Keratinocyte (primary cell): ENCODE measurements at regions not wholly inside any gene's neighbourhood (a gene's known extent, or its start where the extent isn't known, plus 50 kb on each side); places are given as distances from the start of the nearest gene placed in this dataset.
"Not testable (repeated sequence)": the region's sequence is repeated elsewhere in the genome, so short reads cannot be mapped to it uniquely, and the experiment has no call there.

Source experiments
- EZH2 ChIP-seq: IDR thresholded peaks from one replicate; pipeline ENCODE4 v1.6.1; 2012; ENCODE audit warnings: inconsistent platforms, mild to moderate bottlenecking, low read length, moderate library complexity
- TF ChIP-seq, protein P1 (sequence below), 3 experiments: IDR thresholded peaks in 1 of 3; conservative IDR thresholded peaks in 1 of 3; optimal IDR thresholded peaks in 1 of 3; 2 replicates in 2 of 3; 3 replicates in 1 of 3; pipeline versions ENCODE3 to v1.5.1; 2011; ENCODE audit warnings: low read length in 3 of 3, mild to moderate bottlenecking in 3 of 3, moderate library complexity in 2 of 3, control low read depth in 1 of 3, inconsistent platforms in 1 of 3; ENCODE audit not compliant: insufficient read depth in 2 of 3; ENCODE audit errors: extremely low read depth in 1 of 3

DNA sequence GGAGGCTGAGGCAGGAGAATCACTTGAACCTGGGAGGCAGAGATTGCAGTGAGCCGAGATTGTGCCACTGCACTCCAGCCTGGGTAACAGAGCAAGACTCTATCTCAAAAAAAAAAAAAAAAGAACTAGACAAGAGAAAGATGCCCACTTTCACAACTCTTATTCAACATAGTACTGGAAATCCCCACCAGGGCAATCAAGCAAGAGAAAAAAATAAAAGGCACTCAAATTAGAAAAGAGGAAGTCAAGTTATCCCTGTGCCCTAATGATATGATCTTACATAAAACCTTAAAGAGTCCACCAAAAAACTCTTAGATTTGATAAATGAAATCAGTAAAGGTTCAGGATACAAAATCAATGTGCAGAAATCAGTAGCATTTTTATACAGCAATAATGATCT, 528.7 kb upstream of the NR5A2 start:
- TF ChIP-seq, protein P1, sequence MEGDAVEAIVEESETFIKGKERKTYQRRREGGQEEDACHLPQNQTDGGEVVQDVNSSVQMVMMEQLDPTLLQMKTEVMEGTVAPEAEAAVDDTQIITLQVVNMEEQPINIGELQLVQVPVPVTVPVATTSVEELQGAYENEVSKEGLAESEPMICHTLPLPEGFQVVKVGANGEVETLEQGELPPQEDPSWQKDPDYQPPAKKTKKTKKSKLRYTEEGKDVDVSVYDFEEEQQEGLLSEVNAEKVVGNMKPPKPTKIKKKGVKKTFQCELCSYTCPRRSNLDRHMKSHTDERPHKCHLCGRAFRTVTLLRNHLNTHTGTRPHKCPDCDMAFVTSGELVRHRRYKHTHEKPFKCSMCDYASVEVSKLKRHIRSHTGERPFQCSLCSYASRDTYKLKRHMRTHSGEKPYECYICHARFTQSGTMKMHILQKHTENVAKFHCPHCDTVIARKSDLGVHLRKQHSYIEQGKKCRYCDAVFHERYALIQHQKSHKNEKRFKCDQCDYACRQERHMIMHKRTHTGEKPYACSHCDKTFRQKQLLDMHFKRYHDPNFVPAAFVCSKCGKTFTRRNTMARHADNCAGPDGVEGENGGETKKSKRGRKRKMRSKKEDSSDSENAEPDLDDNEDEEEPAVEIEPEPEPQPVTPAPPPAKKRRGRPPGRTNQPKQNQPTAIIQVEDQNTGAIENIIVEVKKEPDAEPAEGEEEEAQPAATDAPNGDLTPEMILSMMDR (optimal IDR thresholded peaks at IDR 0.05 in 1 of 3, IDR thresholded peaks at IDR 0.05 in 1 of 3, conservative IDR thresholded peaks at IDR 0.05 in 1 of 3; ENCODE audit: extremely low read depth in 1 of 3, insufficient read depth in 2 of 3, low read length in 3 of 3), result not testable (repeated sequence)
- TF ChIP-seq EZH2, result not testable (repeated sequence)
